DND-41 (cell line): ENCODE measurements at regions not wholly inside any gene's neighbourhood (a gene's known extent, or its start where the extent isn't known, plus 50 kb on each side); places are given as distances from the start of the nearest gene placed in this dataset.

Experiments used
- ATAC-seq: fragments of 200-7000 bp; cut with Tn5 transposase; 3 replicates; pipeline ENCODE4 v1.9.1; 2021; ENCODE audit warnings: low read depth; ENCODE audit not compliant: insufficient read depth
- DNase-seq: peaks from one replicate; pipeline ENCODE4 v3.0.0-alpha.2; 2020
- H2AFZ ChIP-seq: 2 replicates; pipeline ENCODE4 v1.6.0; 2012; ENCODE audit warnings: low read depth, low read length
- H3K27ac ChIP-seq: 2 replicates; pipeline ENCODE4 v1.5.1; 2012; ENCODE audit warnings: low read length, inconsistent platforms
- H3K27me3 ChIP-seq: fragments of 200-600 bp; sonication (generic); 2 replicates; pipeline ENCODE4 v1.6.0; 2012; ENCODE audit warnings: low read length, mild to moderate bottlenecking, inconsistent platforms; ENCODE audit not compliant: insufficient read depth, poor library complexity
- H3K36me3 ChIP-seq: 2 replicates; pipeline ENCODE4 v1.5.1; 2012; ENCODE audit warnings: low read length, inconsistent platforms; ENCODE audit not compliant: insufficient read depth
- H3K4me1 ChIP-seq: 2 replicates; pipeline ENCODE4 v1.5.1; 2012; ENCODE audit warnings: mild to moderate bottlenecking, low read length; ENCODE audit not compliant: insufficient read depth
- H3K4me2 ChIP-seq: 2 replicates; pipeline ENCODE4 v1.6.0; 2012; ENCODE audit warnings: mild to moderate bottlenecking, moderate library complexity, low read length, inconsistent platforms; ENCODE audit not compliant: insufficient read depth
- H3K4me3 ChIP-seq, 2 experiments: fragments of 200-600 bp in 1 of 2; shearing (Covaris generic) in 1 of 2; 2 replicates each; pipeline ENCODE4 v1.5.1; 2012 to 2016; ENCODE audit warnings: inconsistent platforms in 2 of 2, low read length in 2 of 2, mild to moderate bottlenecking in 2 of 2, low read depth in 1 of 2, moderate library complexity in 1 of 2
- H3K79me2 ChIP-seq: 2 replicates; pipeline ENCODE4 v1.6.0; 2012; ENCODE audit warnings: low read length, inconsistent platforms; ENCODE audit not compliant: insufficient read depth
- H3K9ac ChIP-seq: 2 replicates; pipeline ENCODE4 v1.6.0; 2012; ENCODE audit warnings: low read depth, mild to moderate bottlenecking, inconsistent platforms, low read length, moderate library complexity
- H3K9me3 ChIP-seq: 2 replicates; pipeline ENCODE4 v1.5.1; 2012; ENCODE audit warnings: low read length, moderate library complexity, mild to moderate bottlenecking, inconsistent platforms; ENCODE audit not compliant: insufficient read depth, severe bottlenecking
- H4K20me1 ChIP-seq: 2 replicates; pipeline ENCODE4 v1.6.0; 2012; ENCODE audit warnings: low read length; ENCODE audit not compliant: insufficient read depth
- EZH2 ChIP-seq: IDR thresholded peaks from 3 replicates; pipeline ENCODE4 v1.6.1; 2012; ENCODE audit warnings: borderline replicate concordance, low read depth, mild to moderate bottlenecking, moderate library complexity, low read length, inconsistent platforms; ENCODE audit not compliant: severe bottlenecking
- TF ChIP-seq, protein P1 (sequence below): IDR thresholded peaks from 2 replicates; pipeline ENCODE4 v1.5.1; 2012; ENCODE audit warnings: borderline replicate concordance, low read length, moderate library complexity, mild to moderate bottlenecking; ENCODE audit not compliant: poor library complexity, severe bottlenecking; ENCODE audit errors: extremely low read depth

DNA sequence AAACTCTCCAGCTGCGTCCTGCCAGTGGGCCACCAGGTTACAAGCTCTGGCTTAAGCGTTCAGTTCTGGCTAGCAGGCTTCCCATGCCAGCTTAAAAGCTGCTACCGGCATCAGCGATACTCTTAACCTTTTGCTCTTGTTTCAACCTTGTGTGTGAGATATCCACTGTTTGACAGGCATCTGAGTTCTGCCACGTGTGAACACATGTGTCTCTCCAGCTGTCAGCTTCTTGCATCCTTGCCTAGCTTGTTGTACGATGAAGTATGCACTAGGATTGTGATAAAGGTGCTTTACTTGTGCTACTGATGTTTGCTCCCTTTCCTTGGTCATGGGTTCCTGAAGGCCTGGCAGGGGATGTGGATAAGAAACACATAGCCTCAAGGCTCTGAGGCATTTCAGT lies 201.6 kb downstream of the PRDM2 start:
- TF ChIP-seq EZH2 = no peak
- TF ChIP-seq, protein P1, sequence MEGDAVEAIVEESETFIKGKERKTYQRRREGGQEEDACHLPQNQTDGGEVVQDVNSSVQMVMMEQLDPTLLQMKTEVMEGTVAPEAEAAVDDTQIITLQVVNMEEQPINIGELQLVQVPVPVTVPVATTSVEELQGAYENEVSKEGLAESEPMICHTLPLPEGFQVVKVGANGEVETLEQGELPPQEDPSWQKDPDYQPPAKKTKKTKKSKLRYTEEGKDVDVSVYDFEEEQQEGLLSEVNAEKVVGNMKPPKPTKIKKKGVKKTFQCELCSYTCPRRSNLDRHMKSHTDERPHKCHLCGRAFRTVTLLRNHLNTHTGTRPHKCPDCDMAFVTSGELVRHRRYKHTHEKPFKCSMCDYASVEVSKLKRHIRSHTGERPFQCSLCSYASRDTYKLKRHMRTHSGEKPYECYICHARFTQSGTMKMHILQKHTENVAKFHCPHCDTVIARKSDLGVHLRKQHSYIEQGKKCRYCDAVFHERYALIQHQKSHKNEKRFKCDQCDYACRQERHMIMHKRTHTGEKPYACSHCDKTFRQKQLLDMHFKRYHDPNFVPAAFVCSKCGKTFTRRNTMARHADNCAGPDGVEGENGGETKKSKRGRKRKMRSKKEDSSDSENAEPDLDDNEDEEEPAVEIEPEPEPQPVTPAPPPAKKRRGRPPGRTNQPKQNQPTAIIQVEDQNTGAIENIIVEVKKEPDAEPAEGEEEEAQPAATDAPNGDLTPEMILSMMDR = no peak
- H3K9ac ChIP-seq = no peak overlapping the region
- H2AFZ ChIP-seq = no peak overlapping the region
- no peaks in the 10 kb centered on the region for H4K20me1 ChIP-seq
- no peak overlapping the region for H3K4me2 ChIP-seq
- H3K36me3 ChIP-seq = no peaks in the 10 kb centered on the region
- H3K4me1 ChIP-seq = no peaks in the 10 kb centered on the region
- DNase-seq = no peak
- no peaks in the 10 kb centered on the region for H3K79me2 ChIP-seq
- peaks cover 7% of the 10 kb centered on the region for H3K27me3 ChIP-seq
- no peaks in the 10 kb centered on the region for H3K9me3 ChIP-seq
- no peak for ATAC-seq
- no peak overlapping the region for H3K4me3 ChIP-seq
- H3K27ac ChIP-seq = no peak overlapping the region

DNA sequence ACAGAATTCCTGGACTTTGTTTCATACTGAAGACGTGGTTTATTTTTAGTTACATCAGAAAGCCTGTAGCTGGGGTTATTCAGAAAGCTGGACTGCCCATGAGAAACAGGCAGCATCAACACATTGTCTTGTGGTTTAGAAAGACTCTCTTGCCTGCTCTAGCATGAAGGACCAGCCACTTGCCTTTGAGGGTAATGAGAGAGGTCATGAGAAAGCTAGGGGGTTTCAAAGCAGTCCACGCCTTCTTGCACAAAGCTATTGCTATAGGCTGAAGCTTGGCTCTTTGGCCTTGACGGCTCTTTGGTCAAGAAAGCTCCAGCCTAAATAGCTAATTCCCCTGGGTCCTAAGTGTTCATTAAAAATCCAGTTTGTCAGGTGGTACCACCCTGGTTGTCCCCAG lies 208.1 kb downstream of the PRDM2 start:
- ATAC-seq (no peak), DNase-seq (no peak)
- no peak overlapping the region for H3K9ac ChIP-seq
- no peak for TF ChIP-seq EZH2
- TF ChIP-seq, protein P1 = no peak
- H3K27ac ChIP-seq = no peak overlapping the region
- no peaks in the 10 kb centered on the region for H3K4me1 ChIP-seq
- no peaks in the 10 kb centered on the region for H3K79me2 ChIP-seq
- H4K20me1 ChIP-seq = no peaks in the 10 kb centered on the region
- H3K4me3 ChIP-seq = no peak overlapping the region
- no peaks in the 10 kb centered on the region for H3K27me3 ChIP-seq
- no peak overlapping the region for H3K4me2 ChIP-seq
- H3K9me3 ChIP-seq = no peaks in the 10 kb centered on the region
- no peaks in the 10 kb centered on the region for H3K36me3 ChIP-seq
- H2AFZ ChIP-seq = no peak overlapping the region

DNA sequence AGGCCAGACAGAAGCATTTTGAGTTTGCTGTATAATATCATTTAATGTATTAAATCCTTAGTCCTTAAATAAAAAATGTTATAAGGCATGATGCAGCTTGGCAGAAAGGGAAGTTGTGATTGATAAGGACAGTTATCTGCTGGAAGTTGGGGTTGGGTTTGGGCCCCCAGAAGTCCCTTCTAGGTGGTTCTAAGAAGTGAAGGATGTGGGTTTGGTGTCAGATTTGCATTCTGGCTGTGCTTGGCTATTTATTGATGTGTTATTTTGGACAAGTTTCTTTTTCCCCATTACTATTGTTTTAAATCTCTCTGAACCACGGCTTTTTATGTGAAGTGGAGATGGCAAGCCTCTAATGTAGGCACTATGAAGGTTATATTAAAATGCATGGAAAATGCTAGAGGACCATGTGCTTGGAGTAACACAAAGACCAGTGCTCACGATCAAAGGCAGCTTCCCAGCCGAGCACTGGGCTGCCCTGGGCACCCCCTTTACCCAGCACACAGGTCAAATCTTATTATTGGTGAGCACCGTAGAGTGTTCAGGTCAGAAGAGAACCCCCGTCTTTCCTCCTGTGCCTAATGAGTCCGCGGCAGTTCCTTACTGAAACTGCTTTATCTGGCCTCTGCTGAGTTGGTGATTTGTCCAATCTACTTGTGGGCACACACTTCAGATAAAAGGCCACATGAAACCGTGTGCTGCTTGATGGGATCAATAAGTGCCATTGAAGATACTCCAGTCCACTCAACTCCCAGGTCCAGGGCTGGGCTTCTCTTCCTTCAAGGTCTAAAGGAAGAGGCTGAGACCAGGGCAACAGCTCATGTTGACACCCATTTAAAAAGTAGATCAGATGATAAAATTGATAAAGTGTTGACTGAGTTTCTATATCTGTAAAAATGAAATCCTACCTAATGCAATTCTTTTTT lies 212.0 kb downstream of the PRDM2 start:
- Histone ChIP-seq H3K79me2 (no peaks in the 10 kb centered on the region), H3K4me2 (no peak overlapping the region), H3K9me3 (no peaks in the 10 kb centered on the region), H3K4me1 (no peaks in the 10 kb centered on the region), H2AFZ (no peak overlapping the region), H3K27me3 (peaks cover 4% of the 10 kb centered on the region), H3K9ac (no peak overlapping the region), H3K36me3 (no peaks in the 10 kb centered on the region), H3K4me3 (no peak overlapping the region), H4K20me1 (no peaks in the 10 kb centered on the region), H3K27ac (no peak overlapping the region)
- no peak for DNase-seq
- TF ChIP-seq, protein P1 = no peak
- TF ChIP-seq EZH2 = no peak
- no peak for ATAC-seq
